Fibroblast of lung (primary cell): ENCODE measurements at regions not wholly inside any gene's neighbourhood (a gene's known extent, or its start where the extent isn't known, plus 50 kb on each side); places are given as distances from the start of the nearest gene placed in this dataset.

Source experiments
- DNase-seq, 2 donors: peaks; one replicate each; pipeline versions ENCODE4 v3.0.0 to v3.0.0-alpha.2; 2010; ENCODE audit warnings: low read depth in 2 of 2
- H2AFZ ChIP-seq: 2 replicates; pipeline ENCODE4 v1.5.1; 2012; ENCODE audit warnings: low read length, control low read depth, inconsistent platforms
- H3K27ac ChIP-seq: 2 replicates; pipeline ENCODE4 v1.5.1; 2011; ENCODE audit warnings: low read length, control low read depth; ENCODE audit not compliant: insufficient read depth
- H3K27me3 ChIP-seq: 2 replicates; pipeline ENCODE4 v1.5.1; 2011; ENCODE audit warnings: mild to moderate bottlenecking, low read length; ENCODE audit not compliant: control insufficient read depth, insufficient read depth
- H3K36me3 ChIP-seq: 2 replicates; pipeline ENCODE4 v1.5.1; 2011; ENCODE audit warnings: low read length; ENCODE audit not compliant: control insufficient read depth, insufficient read depth
- H3K4me1 ChIP-seq: 2 replicates; pipeline ENCODE4 v1.5.1; 2011; ENCODE audit warnings: low read length; ENCODE audit not compliant: control insufficient read depth, insufficient read depth; ENCODE audit errors: extremely low read depth
- H3K4me2 ChIP-seq: 2 replicates; pipeline ENCODE4 v1.5.1; 2011; ENCODE audit warnings: low read length, control low read depth; ENCODE audit not compliant: insufficient read depth; ENCODE audit errors: extremely low read depth
- H3K4me3 ChIP-seq, 4 experiments: fragments of 200-600 bp in 1 of 4; sonication (generic) in 1 of 4; replicated peaks in 1 of 4; 2 replicates each; pipeline ENCODE4 v1.5.1; 2011 to 2016; ENCODE audit warnings: low read length in 4 of 4, low read depth in 3 of 4, mild to moderate bottlenecking in 3 of 4, control low read depth in 2 of 4, inconsistent platforms in 1 of 4, mixed read lengths in 1 of 4; ENCODE audit not compliant: insufficient read depth in 1 of 4; ENCODE audit errors: control extremely low read depth in 1 of 4
- H3K79me2 ChIP-seq: 2 replicates; pipeline ENCODE4 v1.5.1; 2012; ENCODE audit warnings: mild to moderate bottlenecking, low read length, inconsistent platforms; ENCODE audit not compliant: control insufficient read depth, insufficient read depth
- H3K9ac ChIP-seq: 2 replicates; pipeline ENCODE4 v1.5.1; 2011; ENCODE audit warnings: mild to moderate bottlenecking, low read length, control low read depth; ENCODE audit not compliant: insufficient read depth
- H3K9me3 ChIP-seq: 2 replicates; pipeline ENCODE4 v1.5.1; 2012; ENCODE audit warnings: low read depth, low read length; ENCODE audit not compliant: control insufficient read depth, insufficient read depth
- H4K20me1 ChIP-seq: 2 replicates; pipeline ENCODE4 v1.5.1; 2011; ENCODE audit warnings: low read length; ENCODE audit not compliant: control insufficient read depth, insufficient read depth; ENCODE audit errors: extremely low read depth
- EZH2 ChIP-seq: IDR thresholded peaks from 2 replicates; pipeline ENCODE4 v1.5.1; 2012; ENCODE audit warnings: low read length, control low read depth, mild to moderate bottlenecking; ENCODE audit errors: missing control alignments
- TF ChIP-seq, protein P1 (sequence below), 2 donors: IDR thresholded peaks in 1 of 2; conservative IDR thresholded peaks in 1 of 2; 1 replicate in 1 of 2; 2 replicates in 1 of 2; pipeline ENCODE4 v1.5.1; 2011 to 2012; ENCODE audit warnings: low read length in 2 of 2, control low read depth in 1 of 2, inconsistent platforms in 1 of 2, low read depth in 1 of 2, mild to moderate bottlenecking in 1 of 2

DNA sequence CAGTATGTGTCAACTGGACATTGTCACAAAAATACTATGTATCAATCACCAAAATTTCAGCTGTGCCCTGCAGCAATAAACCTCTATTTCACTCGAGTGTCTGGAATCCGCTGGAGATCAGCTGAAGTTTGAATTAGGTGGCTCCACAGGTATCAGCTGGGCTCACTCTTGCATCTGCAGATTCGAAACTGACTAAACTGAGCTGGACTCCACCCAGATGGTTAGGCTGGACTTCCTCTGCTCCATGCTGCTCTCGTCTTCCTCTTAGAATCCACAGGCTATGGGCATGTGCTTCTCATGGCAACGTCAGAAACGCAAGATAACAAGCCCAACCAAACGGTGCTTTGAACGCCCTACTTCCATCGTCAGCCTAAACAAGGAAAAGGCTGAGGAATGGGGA lies 565.3 kb upstream of the ROBO2 start:
- Histone ChIP-seq H3K27me3 (no peaks in the 10 kb centered on the region), H2AFZ (no peak overlapping the region), H3K4me2 (no peak overlapping the region), H3K4me3 (no peak overlapping the region), H3K27ac (no peak overlapping the region), H4K20me1 (no peaks in the 10 kb centered on the region), H3K9ac (no peak overlapping the region), H3K9me3 (no peaks in the 10 kb centered on the region), H3K36me3 (no peaks in the 10 kb centered on the region), H3K79me2 (no peaks in the 10 kb centered on the region), H3K4me1 (no peaks in the 10 kb centered on the region)
- DNase-seq, result no peak
- TF ChIP-seq, protein P1, sequence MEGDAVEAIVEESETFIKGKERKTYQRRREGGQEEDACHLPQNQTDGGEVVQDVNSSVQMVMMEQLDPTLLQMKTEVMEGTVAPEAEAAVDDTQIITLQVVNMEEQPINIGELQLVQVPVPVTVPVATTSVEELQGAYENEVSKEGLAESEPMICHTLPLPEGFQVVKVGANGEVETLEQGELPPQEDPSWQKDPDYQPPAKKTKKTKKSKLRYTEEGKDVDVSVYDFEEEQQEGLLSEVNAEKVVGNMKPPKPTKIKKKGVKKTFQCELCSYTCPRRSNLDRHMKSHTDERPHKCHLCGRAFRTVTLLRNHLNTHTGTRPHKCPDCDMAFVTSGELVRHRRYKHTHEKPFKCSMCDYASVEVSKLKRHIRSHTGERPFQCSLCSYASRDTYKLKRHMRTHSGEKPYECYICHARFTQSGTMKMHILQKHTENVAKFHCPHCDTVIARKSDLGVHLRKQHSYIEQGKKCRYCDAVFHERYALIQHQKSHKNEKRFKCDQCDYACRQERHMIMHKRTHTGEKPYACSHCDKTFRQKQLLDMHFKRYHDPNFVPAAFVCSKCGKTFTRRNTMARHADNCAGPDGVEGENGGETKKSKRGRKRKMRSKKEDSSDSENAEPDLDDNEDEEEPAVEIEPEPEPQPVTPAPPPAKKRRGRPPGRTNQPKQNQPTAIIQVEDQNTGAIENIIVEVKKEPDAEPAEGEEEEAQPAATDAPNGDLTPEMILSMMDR (conservative IDR thresholded peaks at IDR 0.05 in 1 of 2, IDR thresholded peaks at IDR 0.05 in 1 of 2; ENCODE audit: low read depth in 1 of 2, low read length in 2 of 2), result no peak
- TF ChIP-seq EZH2, result no peak

GRCh38 chr3:76479161-76479650 lies 560.7 kb upstream of the ROBO2 start:
- no peak overlapping the region for H2AFZ ChIP-seq
- no peak overlapping the region for H3K4me3 ChIP-seq
- no peaks in the 10 kb centered on the region for H3K4me1 ChIP-seq
- no peak for DNase-seq
- H3K79me2 ChIP-seq, result no peaks in the 10 kb centered on the region
- no peaks in the 10 kb centered on the region for H3K9me3 ChIP-seq
- no peak overlapping the region for H3K9ac ChIP-seq
- H3K4me2 ChIP-seq, result no peak overlapping the region
- H3K36me3 ChIP-seq, result no peaks in the 10 kb centered on the region
- H3K27ac ChIP-seq, result no peak overlapping the region
- TF ChIP-seq, protein P1 (conservative IDR thresholded peaks at IDR 0.05 in 1 of 2, IDR thresholded peaks at IDR 0.05 in 1 of 2; ENCODE audit: low read depth in 1 of 2, low read length in 2 of 2), result no peak
- TF ChIP-seq EZH2, result no peak
- no peaks in the 10 kb centered on the region for H3K27me3 ChIP-seq
- H4K20me1 ChIP-seq, result no peaks in the 10 kb centered on the region

- Histone ChIP-seq H3K9me3 (no peaks in the 10 kb centered on the region), H3K27me3 (no peaks in the 10 kb centered on the region), H3K4me3 (no peak overlapping the region), H3K4me2 (no peak overlapping the region), H3K9ac (no peak overlapping the region), H3K36me3 (no peaks in the 10 kb centered on the region), H4K20me1 (no peaks in the 10 kb centered on the region), H3K79me2 (no peaks in the 10 kb centered on the region), H3K4me1 (no peaks in the 10 kb centered on the region), H2AFZ (no peak overlapping the region), H3K27ac (no peak overlapping the region)
- TF ChIP-seq, protein P1 (conservative IDR thresholded peaks at IDR 0.05 in 1 of 2, IDR thresholded peaks at IDR 0.05 in 1 of 2; ENCODE audit: low read depth in 1 of 2, low read length in 2 of 2), result no peak
- TF ChIP-seq EZH2, result no peak
- DNase-seq, result no peak
These were observed 557.4 kb upstream of the ROBO2 start for GRCh38 chr3:76482510-76482909.
